T-cell (primary cell): ENCODE measurements at regions not wholly inside any gene's neighbourhood (a gene's known extent, or its start where the extent isn't known, plus 50 kb on each side); places are given as distances from the start of the nearest gene placed in this dataset.
A peak's percentile ranks its signal among the peaks of the same experiment; 100 is the strongest.
"Not testable (repeated sequence)": the region's sequence is repeated elsewhere in the genome, so short reads cannot be mapped to it uniquely, and the experiment has no call there.

Experiments
- ATAC-seq, 4 experiments: fragments of 200-7000 bp in 3 of 4; fragments of 150-1000 bp in 1 of 4; cut with Tn5 transposase; replicated peaks in 1 of 4; 1 replicate in 3 of 4; 2 replicates in 1 of 4; pipeline ENCODE4 v1.10.0; 2021; ENCODE audit warnings: moderate library complexity in 3 of 4, mild to moderate bottlenecking in 2 of 4, moderate number of reproducible peaks in 1 of 4
- CTCF ChIA-PET, 2 donors: fragments of 300-600 bp; sonication (Branson Sonifier 250); formaldehyde crosslinking; loops; one replicate each; lab custom pipeline; 2022; ENCODE audit warnings: antibody characterized with exemption in 2 of 2; lab: Charles Lee
- POLR2A ChIA-PET, 2 donors: fragments of 300-600 bp; sonication (Branson Sonifier 250); formaldehyde crosslinking; loops; one replicate each; lab custom pipeline; 2022; ENCODE audit warnings: antibody characterized with exemption in 2 of 2; lab: Charles Lee
- DNase-seq, 35 experiments: peaks; one replicate each; pipeline versions ENCODE4 v3.0.0 to v3.0.0-alpha.2; 2013 to 2023
- H3K27ac ChIP-seq: one replicate; pipeline ENCODE4 v1.5.1; 2013; ENCODE audit warnings: low read length
- H3K27me3 ChIP-seq, 2 experiments: replicated peaks in 1 of 2; 1 replicate in 1 of 2; 2 replicates in 1 of 2; pipeline versions ENCODE4 v1.6.1 to v1.7.0; 2013; ENCODE audit warnings: low read length in 1 of 2, mixed read lengths in 1 of 2; ENCODE audit not compliant: control insufficient read depth in 2 of 2, insufficient read depth in 2 of 2; ENCODE audit errors: extremely low read depth in 1 of 2
- H3K36me3 ChIP-seq, 2 donors: 1 replicate in 1 of 2; 2 replicates in 1 of 2; pipeline versions ENCODE4 v1.6.1 to v1.7.0; 2013; ENCODE audit warnings: low read length in 1 of 2; ENCODE audit not compliant: control insufficient read depth in 2 of 2, insufficient read depth in 1 of 2; ENCODE audit errors: extremely low read depth in 1 of 2
- H3K4me1 ChIP-seq, 2 experiments: 1 replicate in 1 of 2; 2 replicates in 1 of 2; pipeline versions ENCODE4 v1.6.1 to v1.7.0; 2013; ENCODE audit warnings: low read length in 2 of 2, mixed read lengths in 1 of 2; ENCODE audit not compliant: insufficient read depth in 2 of 2, control insufficient read depth in 1 of 2; ENCODE audit errors: extremely low read depth in 1 of 2
- H3K4me3 ChIP-seq, 2 donors: 1 replicate in 1 of 2; 2 replicates in 1 of 2; pipeline versions ENCODE4 v1.5.1 to v1.7.0; 2013; ENCODE audit warnings: mild to moderate bottlenecking in 2 of 2, low read length in 1 of 2, moderate library complexity in 1 of 2; ENCODE audit not compliant: control insufficient read depth in 1 of 2; ENCODE audit errors: extremely low read depth in 1 of 2
- H3K9me3 ChIP-seq: 2 replicates; pipeline ENCODE4 v1.7.0; 2013
- H3K27ac Mint-ChIP-seq, 2 donors: one replicate each; pipeline ENCODE4 v1.8.0; 2020 to 2021; ENCODE audit warnings: mild to moderate bottlenecking in 2 of 2, mixed read lengths in 2 of 2
- H3K27me3 Mint-ChIP-seq, 2 donors: one replicate each; pipeline ENCODE4 v1.8.0; 2021 to 2022; ENCODE audit warnings: mixed read lengths in 2 of 2
- H3K36me3 Mint-ChIP-seq: one replicate; pipeline ENCODE4 v1.8.0; 2021; ENCODE audit warnings: mixed read lengths
- H3K4me1 Mint-ChIP-seq, 3 donors: one replicate each; pipeline ENCODE4 v1.8.0; 2020 to 2022; ENCODE audit warnings: mixed read lengths in 3 of 3, mild to moderate bottlenecking in 1 of 3
- H3K4me3 Mint-ChIP-seq, 3 donors: one replicate each; pipeline ENCODE4 v1.8.0; 2020 to 2022; ENCODE audit warnings: mild to moderate bottlenecking in 3 of 3, mixed read lengths in 3 of 3, moderate library complexity in 3 of 3
- H3K9me3 Mint-ChIP-seq, 3 donors: one replicate each; pipeline ENCODE4 v1.8.0; 2020 to 2022; ENCODE audit warnings: mixed read lengths in 3 of 3
- WGBS: methylation state at CpG from one replicate; pipeline ENCODE4 v1.1.5; 2013; ENCODE audit warnings: missing lambda C conversion rate; ENCODE audit not compliant: insufficient coverage; 5-methylcytosine and 5-hydroxymethylcytosine counted together

DNA sequence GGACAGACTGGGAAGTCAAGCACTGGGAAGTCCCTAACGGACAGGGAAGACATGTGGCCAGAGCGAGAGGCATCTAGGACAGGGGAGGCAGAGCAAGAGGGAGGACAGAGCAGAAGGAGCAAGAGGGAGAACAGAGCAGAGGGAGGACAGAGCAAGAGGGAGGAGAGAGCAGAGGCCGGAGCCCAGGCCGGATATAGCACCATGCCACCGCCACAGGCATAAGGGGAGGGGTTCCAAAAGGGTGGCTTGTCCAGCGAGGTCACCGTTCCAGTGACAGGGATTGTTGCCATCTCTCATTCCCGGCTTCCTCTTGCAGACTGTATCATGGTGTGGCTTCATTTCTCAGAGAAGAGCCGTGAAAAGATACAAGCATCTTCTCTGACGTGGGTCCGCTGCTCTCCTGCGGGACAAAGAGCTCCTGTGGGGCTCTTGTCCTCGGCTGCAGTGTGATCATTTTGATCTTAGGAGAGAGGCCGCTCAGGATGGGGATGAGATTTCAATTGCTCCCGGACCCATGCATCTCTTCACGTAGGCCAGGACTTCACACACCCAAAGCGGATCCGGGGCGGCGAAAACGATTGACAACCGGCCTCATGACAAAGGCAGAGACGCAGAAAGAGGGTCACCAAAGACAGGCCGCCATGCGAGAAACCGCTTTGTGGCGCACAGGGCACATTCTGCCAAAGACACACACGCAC, 160.6 kb upstream of the ZNF337 start:
- H3K4me1 ChIP-seq: peaks cover 2 to 58% of the 10 kb centered on the region in 2 experiments

DNA sequence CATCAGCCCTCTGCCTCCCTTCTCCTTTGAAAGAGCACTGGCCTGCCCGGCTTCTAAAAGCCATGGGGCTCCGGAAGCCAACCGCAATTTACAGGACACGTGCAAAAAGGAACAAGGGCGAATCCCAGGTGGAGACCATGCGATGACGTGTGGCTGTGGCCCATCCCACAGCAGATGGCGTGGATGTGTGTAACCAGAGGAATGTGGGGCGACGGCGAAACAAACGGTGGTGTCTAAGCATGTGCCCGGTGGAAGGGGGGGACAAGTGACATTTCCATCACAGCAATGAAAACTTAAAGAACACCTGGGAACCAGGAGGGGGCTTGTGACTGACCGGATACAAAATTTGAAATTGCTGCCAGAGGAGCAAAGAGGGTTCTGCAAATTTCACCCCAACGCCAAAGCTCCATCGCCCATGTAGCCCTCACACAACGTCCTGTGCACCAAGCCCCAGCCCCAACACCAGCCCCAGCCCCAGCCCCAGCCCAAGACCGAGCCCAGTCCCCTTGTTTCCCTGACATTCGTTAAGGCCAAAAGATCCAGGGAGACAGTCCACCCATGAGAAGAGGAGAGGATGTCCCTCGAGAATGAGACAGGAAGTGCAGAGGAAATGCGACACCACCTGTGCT, 159.7 kb upstream of the ZNF337 start:
- Mint-ChIP-seq H3K4me3 (no peak overlapping the region), H3K9me3 (no peaks in the 10 kb centered on the region), H3K36me3 (no peaks in the 10 kb centered on the region), H3K4me1 (peaks cover 32 to 51% (median 49%) of the 10 kb centered on the region in 3 donors), H3K27ac (no peak overlapping the region), H3K27me3 (peaks cover 60 to 73% of the 10 kb centered on the region in 2 donors)
- Histone ChIP-seq H3K4me3 (no peak overlapping the region), H3K4me1 (peaks cover 0 to 49% of the 10 kb centered on the region in 2 experiments), H3K36me3 (no peaks in the 10 kb centered on the region), H3K27ac (no peak overlapping the region), H3K9me3 (no peaks in the 10 kb centered on the region), H3K27me3 (peaks cover 0 to 75% of the 10 kb centered on the region in 2 experiments)
- CTCF ChIA-PET: no interaction called here
- POLR2A ChIA-PET: no interaction called here
- DNase-seq: no peak
- ATAC-seq: no peak
- 83% methylated on average over 12 of the region's 21 CpGs for WGBS

More for the DNA sequence above, 160.6 kb upstream of the ZNF337 start:
- 89% methylated on average over 16 of the region's 28 CpGs for WGBS
- POLR2A ChIA-PET, H3K9me3 Mint-ChIP-seq, ATAC-seq, H3K4me3 ChIP-seq, H3K36me3 Mint-ChIP-seq, DNase-seq, H3K9me3 ChIP-seq, CTCF ChIA-PET, H3K36me3 ChIP-seq, H3K27ac Mint-ChIP-seq, H3K27ac ChIP-seq: not testable (repeated sequence)
- peak overlapping the region in 1 of 3 donors; percentile 69 for H3K4me3 Mint-ChIP-seq
- H3K27me3 ChIP-seq: peaks cover 2 to 83% of the 10 kb centered on the region in 2 experiments
- H3K4me1 Mint-ChIP-seq: peaks cover 40 to 60% (median 54%) of the 10 kb centered on the region in 3 donors
- H3K27me3 Mint-ChIP-seq: peaks cover 60 to 78% of the 10 kb centered on the region in 2 donors

DNA sequence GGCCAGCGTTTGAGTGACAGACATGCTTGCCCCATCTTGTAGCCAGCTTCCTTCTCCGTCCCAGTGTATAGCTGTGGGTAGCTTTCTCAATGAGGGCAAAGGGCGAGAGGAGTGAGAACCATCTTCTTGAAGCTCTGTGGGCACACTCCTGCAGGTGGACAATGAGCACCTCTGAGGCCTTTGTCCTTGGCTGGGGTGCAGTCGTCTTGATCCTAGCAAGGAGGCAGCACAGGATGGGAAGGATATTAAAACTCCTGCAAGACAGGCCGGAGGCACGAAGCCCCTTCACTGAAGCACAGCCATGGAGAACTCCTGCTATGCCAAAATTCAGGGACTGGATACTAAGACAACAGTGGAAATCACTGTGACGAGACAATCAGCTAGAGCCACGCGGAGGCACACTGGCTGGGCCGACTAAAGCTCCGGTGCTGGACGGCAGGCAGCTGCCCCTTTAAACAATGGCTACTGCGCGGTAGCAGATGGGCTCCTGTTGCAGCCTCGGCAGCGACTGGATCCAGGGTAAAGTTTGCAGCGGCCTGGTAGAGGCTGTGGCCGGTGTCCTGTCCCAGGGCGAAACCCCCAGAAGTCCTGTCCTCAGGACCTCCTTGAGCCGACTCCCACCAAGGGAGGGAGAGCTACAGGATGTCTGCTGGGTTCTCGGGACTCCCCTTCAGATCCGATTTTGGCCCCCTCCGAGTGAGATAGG, 159.0 kb upstream of the ZNF337 start:
- ATAC-seq, CTCF ChIA-PET, H3K9me3 ChIP-seq, H3K36me3 Mint-ChIP-seq, H3K4me3 Mint-ChIP-seq, H3K27ac Mint-ChIP-seq, H3K36me3 ChIP-seq, H3K9me3 Mint-ChIP-seq, POLR2A ChIA-PET, H3K4me3 ChIP-seq, DNase-seq, H3K27ac ChIP-seq: not testable (repeated sequence)
- 95% methylated on average over 21 of the region's 23 CpGs for WGBS
- Histone ChIP-seq H3K27me3 (peaks cover 0 to 67% of the 10 kb centered on the region in 2 experiments), H3K4me1 (peaks cover 0 to 42% of the 10 kb centered on the region in 2 experiments)
- H3K4me1 Mint-ChIP-seq: peaks cover 25 to 44% (median 41%) of the 10 kb centered on the region in 3 donors
- H3K27me3 Mint-ChIP-seq: peaks cover 54 to 66% of the 10 kb centered on the region in 2 donors

DNA sequence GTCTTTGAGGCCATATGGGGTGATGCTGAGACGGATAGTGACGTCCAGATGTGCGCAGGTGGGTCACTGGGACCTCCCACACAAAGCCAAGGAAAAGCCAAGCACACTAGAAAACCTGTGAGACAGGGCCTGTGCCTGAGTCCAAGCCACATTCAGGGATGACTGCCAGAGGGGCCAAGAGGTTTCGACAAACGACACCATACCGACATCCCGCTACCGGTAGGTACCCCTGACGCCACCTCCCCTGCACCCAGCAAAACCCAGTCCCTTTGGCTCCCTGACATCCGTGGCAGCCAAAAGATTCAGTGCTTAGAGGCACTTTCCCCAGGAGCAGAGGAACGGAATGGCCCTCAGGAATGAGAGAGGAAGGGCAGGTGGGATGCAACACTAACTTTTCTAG, 158.0 kb upstream of the ZNF337 start:
- H3K4me3 ChIP-seq, H3K9me3 ChIP-seq, H3K36me3 Mint-ChIP-seq, ATAC-seq, POLR2A ChIA-PET, DNase-seq, H3K36me3 ChIP-seq, CTCF ChIA-PET, H3K9me3 Mint-ChIP-seq, H3K27ac ChIP-seq, H3K27ac Mint-ChIP-seq: not testable (repeated sequence)
- Mint-ChIP-seq H3K27me3 (peaks cover 50 to 58% of the 10 kb centered on the region in 2 donors), H3K4me3 (peak overlapping the region; percentile 77 to 88 (median 84)), H3K4me1 (peaks cover 18 to 34% (median 33%) of the 10 kb centered on the region in 3 donors)
- H3K4me1 ChIP-seq: peaks cover 0 to 32% of the 10 kb centered on the region in 2 experiments
- WGBS: 100% methylated on average over 2 of the region's 11 CpGs
- H3K27me3 ChIP-seq: peaks cover 0 to 58% of the 10 kb centered on the region in 2 experiments

- ATAC-seq (peak; percentile 67 to 88 (median 77)), DNase-seq (peak in 34 of 35 experiments; percentile 39 to 80 (median 67))
- POLR2A ChIA-PET, H3K9me3 Mint-ChIP-seq, H3K36me3 Mint-ChIP-seq, H3K36me3 ChIP-seq, H3K27ac ChIP-seq, CTCF ChIA-PET, H3K9me3 ChIP-seq: not testable (repeated sequence)
- H3K27me3 ChIP-seq: peaks cover 0 to 50% of the 10 kb centered on the region in 2 experiments
- H3K27me3 Mint-ChIP-seq: peaks cover 42 to 50% of the 10 kb centered on the region in 2 donors
- peak overlapping the region; percentile 77 to 88 (median 84) for H3K4me3 Mint-ChIP-seq
- peaks cover 15 to 27% (median 26%) of the 10 kb centered on the region in 3 donors for H3K4me1 Mint-ChIP-seq
- H3K27ac Mint-ChIP-seq: peak overlapping the region in 1 of 2 donors; percentile 57
- peaks cover 0 to 26% of the 10 kb centered on the region in 2 experiments for H3K4me1 ChIP-seq
- H3K4me3 ChIP-seq: peak overlapping the region; percentile 67 to 68
- WGBS: 11% methylated on average over 52 of the region's 55 CpGs
These were observed 157.2 kb upstream of the ZNF337 start for GRCh38 chr20:25853718-25854388.
